ENCODE measurements at regions not wholly inside any gene's neighbourhood (a gene's known extent, or its start where the extent isn't known, plus 50 kb on each side); places are given as distances from the start of the nearest gene placed in this dataset.

GRCh38 chr2:180630756-180631155 is 349.6 kb upstream of the UBE2E3 start:
- H3K4me3 ChIP-seq (ENCODE audit: low read length) = no peak overlapping the region
- ATAC-seq (no peak), DNase-seq (no peak)
- Mint-ChIP-seq H3K4me1 (no peaks in the 10 kb centered on the region), H3K36me3 (no peaks in the 10 kb centered on the region), H3K9me3 (peaks cover 0 to 4% of the 10 kb centered on the region in 2 donors), H3K27ac (no peak overlapping the region), H3K27me3 (ENCODE audit: low read depth in 2 of 2) (no peaks in the 10 kb centered on the region), H3K4me3 (no peak overlapping the region)
- 95% methylated on average over 2 of the region's 2 CpGs for WGBS (ENCODE audit: insufficient coverage)
- H3K27ac ChIP-seq (ENCODE audit: low read length) = no peak overlapping the region
- TF ChIP-seq CTCF (IDR thresholded peaks at IDR 0.05) = no peak
- H3K27me3 ChIP-seq (ENCODE audit: control insufficient read depth, insufficient read depth, low read length) = no peaks in the 10 kb centered on the region
- no peaks in the 10 kb centered on the region for H3K4me1 ChIP-seq (ENCODE audit: control insufficient read depth, insufficient read depth, low read length)
- intact Hi-C loops (cut with micrococcal nuclease) = no loop called here
- no peaks in the 10 kb centered on the region for H3K36me3 ChIP-seq (ENCODE audit: control insufficient read depth, insufficient read depth, low read length)
- H3K9me3 ChIP-seq (ENCODE audit: control insufficient read depth, insufficient read depth, low read length) = no peaks in the 10 kb centered on the region

GRCh38 chr2:180625006-180625844 is 355.2 kb upstream of the UBE2E3 start:
- Mint-ChIP-seq H3K36me3 (no peaks in the 10 kb centered on the region), H3K27me3 (ENCODE audit: low read depth in 2 of 2) (peaks cover 0 to 3% of the 10 kb centered on the region in 2 donors), H3K27ac (no peak overlapping the region), H3K4me1 (no peaks in the 10 kb centered on the region), H3K4me3 (no peak overlapping the region), H3K9me3 (peaks cover 6% of the 10 kb centered on the region in 2 donors)
- 90% methylated on average over 4 of the region's 4 CpGs for WGBS (ENCODE audit: insufficient coverage)
- no peaks in the 10 kb centered on the region for H3K9me3 ChIP-seq (ENCODE audit: control insufficient read depth, insufficient read depth, low read length)
- TF ChIP-seq CTCF (IDR thresholded peaks at IDR 0.05) = no peak
- H3K36me3 ChIP-seq (ENCODE audit: control insufficient read depth, insufficient read depth, low read length) = no peaks in the 10 kb centered on the region
- H3K27ac ChIP-seq (ENCODE audit: low read length) = no peak overlapping the region
- no peak for DNase-seq
- intact Hi-C loops (cut with micrococcal nuclease) = no loop called here
- H3K27me3 ChIP-seq (ENCODE audit: control insufficient read depth, insufficient read depth, low read length) = no peaks in the 10 kb centered on the region
- no peak for ATAC-seq
- H3K4me3 ChIP-seq (ENCODE audit: low read length) = no peak overlapping the region
- H3K4me1 ChIP-seq (ENCODE audit: control insufficient read depth, insufficient read depth, low read length) = no peaks in the 10 kb centered on the region

- no peak overlapping the region for H3K27ac ChIP-seq (ENCODE audit: low read length)
Observed at GRCh38 chr2:180621941-180622918, 358.2 kb upstream of the UBE2E3 start.

More at GRCh38 chr2:180621941-180622918, 358.2 kb upstream of the UBE2E3 start:
- 83% methylated on average over 1 of the region's 3 CpGs for WGBS (ENCODE audit: insufficient coverage)
- H3K36me3 ChIP-seq (ENCODE audit: control insufficient read depth, insufficient read depth, low read length) = no peaks in the 10 kb centered on the region
- intact Hi-C loops (cut with micrococcal nuclease) = no loop called here
- no peaks in the 10 kb centered on the region for H3K9me3 ChIP-seq (ENCODE audit: control insufficient read depth, insufficient read depth, low read length)
- Mint-ChIP-seq H3K27me3 (ENCODE audit: low read depth in 2 of 2) (peaks cover 0 to 3% of the 10 kb centered on the region in 2 donors), H3K4me3 (no peak overlapping the region), H3K36me3 (no peaks in the 10 kb centered on the region), H3K27ac (no peak overlapping the region), H3K4me1 (no peaks in the 10 kb centered on the region), H3K9me3 (peaks cover 4 to 6% of the 10 kb centered on the region in 2 donors)
- no peaks in the 10 kb centered on the region for H3K27me3 ChIP-seq (ENCODE audit: control insufficient read depth, insufficient read depth, low read length)
- DNase-seq (no peak), ATAC-seq (no peak)
- no peak for TF ChIP-seq CTCF (IDR thresholded peaks at IDR 0.05)
- no peaks in the 10 kb centered on the region for H3K4me1 ChIP-seq (ENCODE audit: control insufficient read depth, insufficient read depth, low read length)
- H3K4me3 ChIP-seq (ENCODE audit: low read length) = no peak overlapping the region

All from natural killer cell (primary cell).